ENCODE measurements at regions not wholly inside any gene's neighbourhood (a gene's known extent, or its start where the extent isn't known, plus 50 kb on each side); places are given as distances from the start of the nearest gene placed in this dataset.

GRCh38 chr6:130593948-130594347, 228.1 kb downstream of the TMEM200A start:
- intact Hi-C loops (cut with micrococcal nuclease; ENCODE audit: unreplicated experiment) = no loop called here
- Mint-ChIP-seq H3K4me1 (ENCODE audit: low read depth, unreplicated experiment) (no peaks in the 10 kb centered on the region), H3K4me3 (ENCODE audit: low read depth, unreplicated experiment) (no peak overlapping the region), H3K27me3 (ENCODE audit: unreplicated experiment) (peaks cover 50% of the 10 kb centered on the region), H3K36me3 (ENCODE audit: insufficient read depth, unreplicated experiment) (no peaks in the 10 kb centered on the region), H3K27ac (ENCODE audit: unreplicated experiment) (no peak overlapping the region), H3K9me3 (ENCODE audit: low read depth, unreplicated experiment) (no peaks in the 10 kb centered on the region)
- CTCF ChIA-PET = no interaction called here
- no peak for DNase-seq
- no peak for TF ChIP-seq CTCF (IDR thresholded peaks at IDR 0.05; ENCODE audit: unreplicated experiment)
- BruUV-seq (replicated peaks) = no TSS peak

GRCh38 chr6:130598021-130598989, 228.9 kb upstream of the SMLR1 start:
- no peak for DNase-seq
- no peaks in the 10 kb centered on the region for H3K36me3 Mint-ChIP-seq (ENCODE audit: insufficient read depth, unreplicated experiment)
- BruUV-seq (replicated peaks) = no TSS peak
- H3K4me1 Mint-ChIP-seq (ENCODE audit: low read depth, unreplicated experiment) = no peaks in the 10 kb centered on the region
- intact Hi-C loops (cut with micrococcal nuclease; ENCODE audit: unreplicated experiment) = no loop called here
- CTCF ChIA-PET = no interaction called here
- no peak for TF ChIP-seq CTCF (IDR thresholded peaks at IDR 0.05; ENCODE audit: unreplicated experiment)
- H3K9me3 Mint-ChIP-seq (ENCODE audit: low read depth, unreplicated experiment) = peaks cover 4% of the 10 kb centered on the region
- peaks cover 52% of the 10 kb centered on the region for H3K27me3 Mint-ChIP-seq (ENCODE audit: unreplicated experiment)
- no peak overlapping the region for H3K27ac Mint-ChIP-seq (ENCODE audit: unreplicated experiment)
- H3K4me3 Mint-ChIP-seq (ENCODE audit: low read depth, unreplicated experiment) = no peak overlapping the region

GRCh38 chr6:130600880-130601341, 226.3 kb upstream of the SMLR1 start:
- Mint-ChIP-seq H3K36me3 (ENCODE audit: insufficient read depth, unreplicated experiment) (no peaks in the 10 kb centered on the region), H3K4me1 (ENCODE audit: low read depth, unreplicated experiment) (no peaks in the 10 kb centered on the region), H3K9me3 (ENCODE audit: low read depth, unreplicated experiment) (peaks cover 4% of the 10 kb centered on the region), H3K27ac (ENCODE audit: unreplicated experiment) (no peak overlapping the region), H3K4me3 (ENCODE audit: low read depth, unreplicated experiment) (no peak overlapping the region), H3K27me3 (ENCODE audit: unreplicated experiment) (peaks cover 56% of the 10 kb centered on the region)
- intact Hi-C loops (cut with micrococcal nuclease; ENCODE audit: unreplicated experiment) = no loop called here
- no peak for DNase-seq
- no TSS peak for BruUV-seq (replicated peaks)
- TF ChIP-seq CTCF (IDR thresholded peaks at IDR 0.05; ENCODE audit: unreplicated experiment) = no peak
- CTCF ChIA-PET = no interaction called here

GRCh38 chr6:130602151-130602770, 224.9 kb upstream of the SMLR1 start:
- Mint-ChIP-seq H3K36me3 (ENCODE audit: insufficient read depth, unreplicated experiment) (no peaks in the 10 kb centered on the region), H3K4me1 (ENCODE audit: low read depth, unreplicated experiment) (no peaks in the 10 kb centered on the region), H3K4me3 (ENCODE audit: low read depth, unreplicated experiment) (no peak overlapping the region), H3K27me3 (ENCODE audit: unreplicated experiment) (peaks cover 44% of the 10 kb centered on the region), H3K27ac (ENCODE audit: unreplicated experiment) (no peak overlapping the region), H3K9me3 (ENCODE audit: low read depth, unreplicated experiment) (peaks cover 4% of the 10 kb centered on the region)
- CTCF ChIA-PET = interaction anchor here (0.6 kb wide), 1 partner anchor 134 kb away, joined by 3 read pairs; no protein-coding TSS in a partner anchor
- no peak for TF ChIP-seq CTCF (IDR thresholded peaks at IDR 0.05; ENCODE audit: unreplicated experiment)
- intact Hi-C loops (cut with micrococcal nuclease; ENCODE audit: unreplicated experiment) = no loop called here
- DNase-seq = no peak
- BruUV-seq (replicated peaks) = no TSS peak

Data from Calu3 (cell line).